Small intestine (tissue), 7 donors: ENCODE measurements at regions not wholly inside any gene's neighbourhood (a gene's known extent, or its start where the extent isn't known, plus 50 kb on each side); places are given as distances from the start of the nearest gene placed in this dataset.
A peak's percentile ranks its signal among the peaks of the same experiment; 100 is the strongest.

Source experiments
- DNase-seq, 2 donors: peaks; one replicate each; pipeline versions ENCODE4 v3.0.0 to v3.0.0-alpha.2; 2013
- FAIRE-seq: peaks from 2 replicates; lab custom pipeline; 2012; peaks lifted over from hg19 to GRCh38; lab: Jason Lieb, UNC
- H3K27ac ChIP-seq, 3 donors: one replicate each; pipeline ENCODE4 v1.5.1; 2013; ENCODE audit warnings: low read length in 2 of 3, mild to moderate bottlenecking in 2 of 3, control low read depth in 1 of 3, inconsistent platforms in 1 of 3, low read depth in 1 of 3, moderate library complexity in 1 of 3
- H3K27me3 ChIP-seq, 3 donors: one replicate each; pipeline ENCODE4 v1.6.1; 2013; ENCODE audit warnings: low read length in 3 of 3, inconsistent platforms in 1 of 3; ENCODE audit not compliant: control insufficient read depth in 3 of 3, insufficient read depth in 3 of 3
- H3K36me3 ChIP-seq, 3 donors: one replicate each; pipeline ENCODE4 v1.6.1; 2013; ENCODE audit warnings: low read length in 3 of 3, inconsistent platforms in 1 of 3, low read depth in 1 of 3, mild to moderate bottlenecking in 1 of 3, moderate library complexity in 1 of 3; ENCODE audit not compliant: control insufficient read depth in 3 of 3, insufficient read depth in 2 of 3
- H3K4me1 ChIP-seq, 3 donors: one replicate each; pipeline ENCODE4 v1.6.1; 2013; ENCODE audit warnings: low read length in 2 of 3, inconsistent platforms in 1 of 3, low read depth in 1 of 3, mild to moderate bottlenecking in 1 of 3, moderate library complexity in 1 of 3; ENCODE audit not compliant: control insufficient read depth in 3 of 3, insufficient read depth in 2 of 3
- H3K4me3 ChIP-seq, 3 donors: one replicate each; pipeline ENCODE4 v1.5.1; 2013; ENCODE audit warnings: low read length in 3 of 3, control low read depth in 1 of 3, inconsistent platforms in 1 of 3, low read depth in 1 of 3, mild to moderate bottlenecking in 1 of 3, moderate library complexity in 1 of 3
- H3K9me3 ChIP-seq, 2 donors: one replicate each; pipeline ENCODE4 v1.6.1; 2013; ENCODE audit warnings: low read depth in 1 of 2, low read length in 1 of 2; ENCODE audit not compliant: control insufficient read depth in 2 of 2, insufficient read depth in 1 of 2
- WGBS, 3 donors: extraction: QIAGEN DNeasy Blood & Tissue Kit; methylation state at CpG; one replicate each; pipeline ENCODE4 v1.1.7; 2013; 5-methylcytosine and 5-hydroxymethylcytosine counted together
- donor health status: healthy with polysubstance abuse.
- donor health status: control.
- donor health status: control.
- donor health status: Bipolar disorder and iron deficiency.
- donor health status: healthy.

DNA sequence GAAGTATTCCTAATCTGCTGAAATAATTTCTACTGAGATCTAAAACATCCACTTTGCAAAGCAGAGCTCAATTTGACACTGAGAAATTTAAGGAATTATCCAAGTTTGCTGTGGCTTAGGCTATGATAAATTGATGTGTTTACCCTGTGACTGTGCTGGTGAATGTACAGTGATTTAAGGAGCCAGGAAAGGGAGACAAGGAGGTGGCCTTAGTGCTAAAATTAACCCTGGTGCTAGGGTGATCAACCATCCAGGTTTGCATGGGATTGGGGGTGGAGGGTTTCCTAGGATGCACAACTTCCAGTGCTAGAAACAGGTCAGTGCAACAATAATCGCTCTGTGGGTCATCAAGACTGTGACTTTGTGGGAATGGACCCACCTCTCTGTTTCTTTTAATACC lies 307.5 kb upstream of the SPRED2 start:
- H3K27ac ChIP-seq: no peak overlapping the region
- no peak for FAIRE-seq
- H3K27me3 ChIP-seq: no peaks in the 10 kb centered on the region
- no peaks in the 10 kb centered on the region for H3K36me3 ChIP-seq
- H3K4me1 ChIP-seq: no peaks in the 10 kb centered on the region
- no peak overlapping the region for H3K4me3 ChIP-seq
- WGBS, 3 donors: 92 to 95% (median 94%) methylated on average over 1 of the region's 1 CpG
- no peak for DNase-seq
- no peaks in the 10 kb centered on the region for H3K9me3 ChIP-seq

DNA sequence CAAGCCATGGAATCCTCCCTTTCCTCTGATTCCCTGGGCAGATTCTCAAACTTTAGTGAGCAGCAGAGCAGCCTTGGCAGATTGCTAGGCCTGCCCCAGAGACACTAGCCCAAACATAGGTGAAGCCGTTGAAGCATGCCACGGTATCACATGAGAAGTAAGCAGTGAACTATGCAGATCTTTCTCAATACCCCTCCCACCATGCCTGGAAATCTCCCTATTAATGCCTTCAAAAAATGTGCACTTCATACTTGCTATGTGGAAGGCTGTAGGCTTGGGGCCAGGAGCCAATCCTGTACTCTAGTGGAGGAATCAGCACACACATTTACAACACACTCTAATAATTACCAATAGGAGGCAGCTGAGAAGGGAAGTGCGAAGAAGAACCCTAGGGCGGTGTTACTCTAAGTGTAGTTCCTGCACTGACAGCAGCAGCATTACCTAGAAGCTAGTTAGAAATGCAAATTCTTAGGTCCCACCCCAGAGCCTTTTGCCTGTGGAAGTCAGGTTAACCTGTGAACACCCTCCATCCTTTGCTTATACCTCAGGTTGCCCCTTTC lies 305.1 kb upstream of the SPRED2 start:
- WGBS, 3 donors: 85 to 93% (median 87%) methylated on average over 4 of the region's 4 CpGs
- Histone ChIP-seq H3K27me3 (no peaks in the 10 kb centered on the region), H3K27ac (no peak overlapping the region), H3K36me3 (no peaks in the 10 kb centered on the region), H3K4me3 (no peak overlapping the region), H3K9me3 (no peaks in the 10 kb centered on the region), H3K4me1 (no peaks in the 10 kb centered on the region)
- FAIRE-seq: no peak
- no peak for DNase-seq

DNA sequence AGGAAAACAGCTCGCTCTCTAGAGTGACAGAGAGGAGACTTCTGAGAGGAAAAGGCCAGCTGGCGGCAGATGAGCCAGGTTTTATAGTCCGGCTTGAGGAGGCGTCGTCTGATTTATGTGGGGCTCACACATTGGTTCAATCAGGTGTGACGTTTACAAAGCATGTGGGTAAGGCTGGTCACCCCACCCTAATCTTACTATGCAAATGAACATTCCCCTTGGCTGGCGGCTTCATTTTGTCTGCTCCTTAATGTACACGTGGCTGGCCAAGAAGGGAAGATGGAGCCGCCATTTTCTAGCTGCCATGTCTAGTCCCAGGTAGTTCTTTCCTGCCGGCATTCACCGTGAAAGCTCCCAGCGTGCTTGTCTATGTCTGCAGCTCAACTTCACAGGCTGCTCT lies 299.1 kb upstream of the SPRED2 start:
- FAIRE-seq (no peak), DNase-seq (no peak)

DNA sequence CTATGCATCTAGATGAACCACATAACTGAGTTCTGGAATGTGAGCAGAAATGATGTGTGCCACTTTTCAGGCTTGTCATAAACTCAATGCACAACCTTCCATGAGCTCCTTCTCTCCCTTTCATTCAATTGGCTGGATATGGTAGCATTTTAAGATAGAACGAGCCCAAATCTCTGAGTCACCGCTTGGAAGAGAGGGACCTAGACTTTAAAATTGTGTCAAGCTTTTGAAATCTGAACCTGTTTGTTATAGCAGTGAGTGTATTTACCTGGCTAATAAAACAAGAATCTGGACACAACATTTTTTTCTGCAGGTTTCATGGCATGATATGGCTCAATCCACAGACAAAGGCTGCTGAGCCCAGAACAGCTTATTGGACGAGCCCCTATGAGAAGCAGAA lies 297.8 kb upstream of the SPRED2 start:
- 37 to 80% (median 75%) methylated on average over 2 to 3 of the region's 3 CpGs for WGBS, 3 donors
- H3K4me3 ChIP-seq: no peak overlapping the region
- H3K9me3 ChIP-seq: no peaks in the 10 kb centered on the region
- no peaks in the 10 kb centered on the region for H3K36me3 ChIP-seq
- FAIRE-seq: no peak
- no peak for DNase-seq
- no peak overlapping the region for H3K27ac ChIP-seq
- no peaks in the 10 kb centered on the region for H3K4me1 ChIP-seq
- no peaks in the 10 kb centered on the region for H3K27me3 ChIP-seq

More for the DNA sequence above, 299.1 kb upstream of the SPRED2 start:
- Histone ChIP-seq H3K27ac (no peak overlapping the region), H3K27me3 (no peaks in the 10 kb centered on the region), H3K4me1 (no peaks in the 10 kb centered on the region), H3K9me3 (no peaks in the 10 kb centered on the region), H3K36me3 (no peaks in the 10 kb centered on the region), H3K4me3 (no peak overlapping the region)
- WGBS, 3 donors: 86 to 87% (median 87%) methylated on average over 12 of the region's 12 CpGs

DNA sequence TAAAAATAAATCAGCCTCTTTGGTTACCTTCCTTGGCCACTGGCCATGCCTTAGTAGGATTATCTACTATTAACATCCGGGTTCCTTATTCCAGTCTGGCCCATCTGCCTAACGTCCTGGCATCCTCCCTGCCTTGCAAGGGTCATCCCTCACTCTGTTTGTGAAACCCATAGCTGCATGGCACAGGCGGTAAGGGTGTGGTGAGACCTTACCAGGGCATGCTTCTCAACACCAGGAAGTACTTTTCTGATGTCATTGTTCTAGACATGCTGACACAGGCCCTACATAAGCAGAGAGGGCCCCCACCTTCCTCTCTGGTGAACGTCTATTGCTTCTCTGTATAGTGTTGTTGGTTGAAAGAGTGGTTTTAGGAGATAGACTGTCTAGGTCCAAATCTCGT lies 296.8 kb upstream of the SPRED2 start:
- WGBS, 3 donors: 60 to 77% (median 63%) methylated on average over 5 of the region's 5 CpGs

DNA sequence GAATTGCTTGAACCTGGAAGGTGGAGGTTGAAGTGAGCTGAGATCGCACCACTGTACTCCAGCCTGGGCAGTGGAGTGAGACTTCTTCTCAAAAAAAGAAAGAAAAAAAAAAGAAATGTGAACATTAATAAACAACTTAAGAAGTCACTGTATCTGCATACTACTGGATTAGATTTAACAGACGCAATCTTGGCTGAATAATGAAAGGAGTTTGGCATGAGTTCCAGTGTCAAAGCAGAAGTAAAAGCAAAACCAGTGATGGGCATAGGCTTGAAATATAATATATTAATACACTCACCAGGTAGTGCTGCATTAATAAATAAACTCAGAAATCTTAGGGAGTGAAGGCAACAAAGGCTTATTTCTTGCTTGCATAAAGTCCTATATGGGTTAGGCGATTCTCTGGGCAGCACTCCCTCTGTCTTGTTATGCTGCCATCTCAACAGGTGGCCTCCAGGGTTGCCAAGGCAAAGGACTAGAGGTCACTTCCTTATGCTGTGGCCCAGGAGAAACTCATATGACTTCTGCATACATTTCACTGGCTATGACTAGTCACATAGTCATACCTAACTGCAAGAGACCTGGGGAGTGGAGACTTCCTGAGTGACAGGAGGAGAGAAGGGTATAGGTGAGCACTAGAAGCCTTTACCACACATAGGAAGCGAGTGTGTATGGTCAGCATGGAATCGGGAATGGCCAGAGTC lies 296.2 kb upstream of the SPRED2 start:
- Histone ChIP-seq H3K27me3 (no peaks in the 10 kb centered on the region), H3K27ac (no peak overlapping the region), H3K36me3 (no peaks in the 10 kb centered on the region), H3K9me3 (no peaks in the 10 kb centered on the region), H3K4me1 (no peaks in the 10 kb centered on the region), H3K4me3 (no peak overlapping the region)
- WGBS, 3 donors: 68 to 80% (median 71%) methylated on average over 5 of the region's 5 CpGs
- FAIRE-seq (no peak), DNase-seq (peak in 1 of 2 donors; percentile 2)

More for the DNA sequence above, 296.8 kb upstream of the SPRED2 start:
- FAIRE-seq (no peak), DNase-seq (no peak)
- Histone ChIP-seq H3K9me3 (no peaks in the 10 kb centered on the region), H3K4me3 (no peak overlapping the region), H3K27me3 (no peaks in the 10 kb centered on the region), H3K4me1 (no peaks in the 10 kb centered on the region), H3K36me3 (no peaks in the 10 kb centered on the region), H3K27ac (no peak overlapping the region)

DNA sequence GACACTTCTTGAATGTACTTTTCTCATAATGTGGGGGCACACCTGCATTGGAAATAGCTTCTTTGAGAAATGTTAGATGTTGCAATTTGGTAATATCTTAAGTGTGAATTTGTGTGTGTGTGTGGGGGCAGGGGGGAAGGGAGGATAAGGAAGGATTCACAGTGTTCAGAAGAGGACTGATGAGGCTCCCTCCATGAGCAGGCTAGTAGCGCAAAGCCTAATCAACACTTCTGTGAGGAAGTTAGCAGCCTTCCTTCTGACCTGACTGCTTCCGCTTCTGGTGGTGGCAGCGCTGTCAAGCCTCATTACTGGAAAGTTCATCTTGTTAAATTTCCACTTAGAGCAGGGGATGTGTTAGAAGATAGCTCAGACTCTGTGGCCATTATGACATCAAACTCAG lies 295.4 kb upstream of the SPRED2 start:
- FAIRE-seq (no peak), DNase-seq (no peak)
- no peaks in the 10 kb centered on the region for H3K4me1 ChIP-seq
- no peak overlapping the region for H3K4me3 ChIP-seq
- peaks cover 0 to 2% (median 0%) of the 10 kb centered on the region in 3 donors for H3K27me3 ChIP-seq
- no peaks in the 10 kb centered on the region for H3K9me3 ChIP-seq
- no peaks in the 10 kb centered on the region for H3K36me3 ChIP-seq
- WGBS, 3 donors: 73 to 97% (median 90%) methylated on average over 3 of the region's 3 CpGs
- H3K27ac ChIP-seq: no peak overlapping the region

DNA sequence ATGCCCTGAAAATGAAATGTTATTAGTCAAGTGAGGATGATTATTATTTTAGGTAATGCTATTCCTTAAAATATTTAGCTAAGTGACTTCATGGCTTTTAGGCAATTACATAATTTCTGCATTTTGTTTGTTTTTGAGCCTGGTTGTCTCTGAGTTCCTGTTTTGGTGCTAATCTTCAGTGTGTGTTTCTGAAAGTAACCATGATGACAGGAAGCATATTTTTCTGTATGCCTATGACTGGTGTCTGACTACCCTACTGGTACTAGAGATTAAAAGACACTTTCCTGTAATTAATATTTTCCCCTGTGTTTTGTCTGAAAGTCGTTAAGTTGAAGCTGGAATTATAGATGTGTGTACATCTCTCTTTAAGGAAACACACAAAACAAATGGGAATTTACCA lies 295.0 kb upstream of the SPRED2 start:
- no peak overlapping the region for H3K4me3 ChIP-seq
- FAIRE-seq (no peak), DNase-seq (no peak)
- H3K9me3 ChIP-seq: no peaks in the 10 kb centered on the region
- no peak overlapping the region for H3K27ac ChIP-seq
- 35 to 52% (median 39%) methylated on average over 1 of the region's 1 CpG for WGBS, 3 donors
- no peaks in the 10 kb centered on the region for H3K36me3 ChIP-seq
- H3K4me1 ChIP-seq: no peaks in the 10 kb centered on the region
- peaks cover 0 to 2% (median 0%) of the 10 kb centered on the region in 3 donors for H3K27me3 ChIP-seq
